Cardiac muscle cell (in vitro differentiated cells and primary cell): ENCODE measurements at regions not wholly inside any gene's neighbourhood (a gene's known extent, or its start where the extent isn't known, plus 50 kb on each side); places are given as distances from the start of the nearest gene placed in this dataset.

Experiments used
- DNase-seq, 2 donors: peaks; one replicate each; pipeline versions ENCODE4 v3.0.0 to v3.0.0-alpha.2; 2010 to 2017; ENCODE audit warnings: low read depth in 1 of 2, low spot score in 1 of 2
- H3K27ac ChIP-seq: fragments of 200-600 bp; sonication (generic); 2 replicates; pipeline ENCODE4 v1.5.1; 2016
- H3K27me3 ChIP-seq: fragments of 200-600 bp; sonication (generic); 2 replicates; pipeline ENCODE4 v1.6.0; 2016; ENCODE audit warnings: control low read depth
- H3K36me3 ChIP-seq: fragments of 200-600 bp; sonication (generic); 2 replicates; pipeline ENCODE4 v1.5.1; 2016; ENCODE audit warnings: control low read depth
- H3K4me1 ChIP-seq: fragments of 200-600 bp; sonication (generic); 2 replicates; pipeline ENCODE4 v1.8.1; 2017; ENCODE audit warnings: low read depth, mild to moderate bottlenecking, mixed run types
- H3K4me3 ChIP-seq: fragments of 200-600 bp; sonication (generic); 2 replicates; pipeline ENCODE4 v1.5.1; 2016; ENCODE audit warnings: mild to moderate bottlenecking
- H3K9me3 ChIP-seq: fragments of 200-600 bp; sonication (generic); 2 replicates; pipeline ENCODE4 v1.5.1; 2017; ENCODE audit warnings: low read depth, mild to moderate bottlenecking, control low read depth
- TF ChIP-seq, protein P1 (sequence below): IDR thresholded peaks from 2 replicates; pipeline ENCODE4 v1.5.1; 2012; ENCODE audit warnings: low read depth, mild to moderate bottlenecking, low read length

GRCh38 chr6:28711325-28711724 is 185.6 kb downstream of the GPX5 start:
- TF ChIP-seq, protein P1, sequence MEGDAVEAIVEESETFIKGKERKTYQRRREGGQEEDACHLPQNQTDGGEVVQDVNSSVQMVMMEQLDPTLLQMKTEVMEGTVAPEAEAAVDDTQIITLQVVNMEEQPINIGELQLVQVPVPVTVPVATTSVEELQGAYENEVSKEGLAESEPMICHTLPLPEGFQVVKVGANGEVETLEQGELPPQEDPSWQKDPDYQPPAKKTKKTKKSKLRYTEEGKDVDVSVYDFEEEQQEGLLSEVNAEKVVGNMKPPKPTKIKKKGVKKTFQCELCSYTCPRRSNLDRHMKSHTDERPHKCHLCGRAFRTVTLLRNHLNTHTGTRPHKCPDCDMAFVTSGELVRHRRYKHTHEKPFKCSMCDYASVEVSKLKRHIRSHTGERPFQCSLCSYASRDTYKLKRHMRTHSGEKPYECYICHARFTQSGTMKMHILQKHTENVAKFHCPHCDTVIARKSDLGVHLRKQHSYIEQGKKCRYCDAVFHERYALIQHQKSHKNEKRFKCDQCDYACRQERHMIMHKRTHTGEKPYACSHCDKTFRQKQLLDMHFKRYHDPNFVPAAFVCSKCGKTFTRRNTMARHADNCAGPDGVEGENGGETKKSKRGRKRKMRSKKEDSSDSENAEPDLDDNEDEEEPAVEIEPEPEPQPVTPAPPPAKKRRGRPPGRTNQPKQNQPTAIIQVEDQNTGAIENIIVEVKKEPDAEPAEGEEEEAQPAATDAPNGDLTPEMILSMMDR: no peak

DNA sequence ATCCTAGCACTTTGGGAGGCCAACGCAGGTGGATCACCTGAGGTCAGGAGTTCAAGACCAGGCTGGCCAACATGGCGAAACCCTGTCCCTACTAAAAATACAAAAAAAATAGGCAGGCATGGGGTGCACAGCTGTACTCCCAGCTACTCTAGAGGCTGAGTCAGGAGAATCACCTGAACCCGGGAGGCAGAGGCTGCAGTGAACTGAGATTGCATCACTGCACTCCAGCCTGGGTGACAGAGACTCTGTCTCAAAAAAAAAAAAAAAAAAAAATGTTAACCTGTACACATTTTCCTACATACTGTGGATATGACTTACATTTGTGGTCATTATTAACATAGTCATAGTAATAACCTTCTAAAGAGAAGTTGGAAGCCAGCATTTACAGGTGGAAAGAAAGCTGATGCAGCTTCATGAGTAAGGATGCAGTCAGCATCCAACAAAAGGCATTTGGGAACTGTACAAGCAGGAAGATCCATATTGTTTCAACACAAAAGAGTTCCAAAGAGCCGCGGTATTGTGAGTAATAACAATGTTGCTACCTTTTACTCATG is 186.2 kb downstream of the GPX5 start:
- no peaks in the 10 kb centered on the region for H3K9me3 ChIP-seq
- H3K36me3 ChIP-seq: no peaks in the 10 kb centered on the region

More at GRCh38 chr6:28711325-28711724, 185.6 kb downstream of the GPX5 start:
- no peak for DNase-seq
- no peak overlapping the region for H3K27ac ChIP-seq
- H3K4me3 ChIP-seq: no peak overlapping the region
- no peaks in the 10 kb centered on the region for H3K4me1 ChIP-seq
- peaks cover 24% of the 10 kb centered on the region for H3K27me3 ChIP-seq
- H3K36me3 ChIP-seq: no peaks in the 10 kb centered on the region
- H3K9me3 ChIP-seq: no peaks in the 10 kb centered on the region

DNA sequence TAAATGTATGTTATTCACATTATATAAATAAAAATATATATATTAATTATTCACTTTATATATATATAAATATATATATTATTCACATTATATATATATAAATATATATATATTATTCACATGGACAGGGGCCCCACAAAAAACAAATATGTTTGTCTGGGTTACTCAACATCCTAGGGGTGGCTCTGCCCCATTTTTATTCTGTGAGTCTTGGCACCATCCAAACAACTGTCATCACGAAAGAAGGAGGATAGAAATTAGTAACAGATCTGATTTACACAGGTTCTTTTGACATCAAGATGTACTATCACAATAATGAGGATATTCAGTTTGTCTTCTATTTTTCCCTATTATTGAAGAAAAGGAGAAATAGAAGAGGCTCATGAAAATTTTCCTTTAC is 187.3 kb downstream of the GPX5 start:
- Histone ChIP-seq H3K4me1 (no peaks in the 10 kb centered on the region), H3K4me3 (no peak overlapping the region), H3K36me3 (no peaks in the 10 kb centered on the region), H3K27me3 (peaks cover 24% of the 10 kb centered on the region), H3K9me3 (no peaks in the 10 kb centered on the region), H3K27ac (no peak overlapping the region)
- DNase-seq: no peak
- TF ChIP-seq, protein P1: no peak

More for the DNA sequence above, 186.2 kb downstream of the GPX5 start:
- Histone ChIP-seq H3K4me3 (no peak overlapping the region), H3K4me1 (no peaks in the 10 kb centered on the region), H3K27ac (no peak overlapping the region), H3K27me3 (peaks cover 24% of the 10 kb centered on the region)
- DNase-seq: no peak
- TF ChIP-seq, protein P1: no peak

GRCh38 chr6:28719275-28719940 is 193.7 kb downstream of the GPX5 start:
- H3K27me3 ChIP-seq: peaks cover 23% of the 10 kb centered on the region
- no peaks in the 10 kb centered on the region for H3K4me1 ChIP-seq
- no peaks in the 10 kb centered on the region for H3K36me3 ChIP-seq
- no peak overlapping the region for H3K27ac ChIP-seq
- TF ChIP-seq, protein P1: no peak
- DNase-seq: no peak
- H3K9me3 ChIP-seq: no peaks in the 10 kb centered on the region
- H3K4me3 ChIP-seq: no peak overlapping the region

- no peak for DNase-seq
- H3K4me3 ChIP-seq: no peak overlapping the region
- no peaks in the 10 kb centered on the region for H3K4me1 ChIP-seq
- H3K27ac ChIP-seq: no peak overlapping the region
- no peaks in the 10 kb centered on the region for H3K36me3 ChIP-seq
- H3K27me3 ChIP-seq: peaks cover 27% of the 10 kb centered on the region
- TF ChIP-seq, protein P1: no peak
- no peaks in the 10 kb centered on the region for H3K9me3 ChIP-seq
Measured at GRCh38 chr6:28720357-28721231, 194.9 kb downstream of the GPX5 start.
